ENCODE measurements at regions not wholly inside any gene's neighbourhood (a gene's known extent, or its start where the extent isn't known, plus 50 kb on each side); places are given as distances from the start of the nearest gene placed in this dataset.
"Not testable (repeated sequence)": the region's sequence is repeated elsewhere in the genome, so short reads cannot be mapped to it uniquely, and the experiment has no call there.

DNA sequence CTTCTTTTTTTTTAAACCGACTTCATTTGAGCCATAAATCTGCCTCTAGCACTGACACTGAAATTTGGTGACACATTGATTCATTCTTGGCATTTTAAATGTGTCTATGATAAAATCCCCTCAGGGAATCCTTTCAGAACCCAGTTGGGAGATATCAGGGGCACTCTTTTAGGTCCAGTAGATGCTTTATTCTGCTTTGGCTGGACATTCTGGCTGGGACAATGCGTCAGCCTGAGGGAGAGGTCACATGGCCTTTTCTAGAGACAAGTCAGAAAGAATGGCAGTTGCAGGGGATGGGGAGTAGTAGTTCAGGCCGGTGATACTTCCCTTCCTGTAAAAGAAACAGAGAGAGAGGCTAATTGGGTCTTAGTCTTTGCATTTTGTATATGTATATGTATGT, 63.1 kb downstream of the TRIM43 start:
- FAIRE-seq, result not testable (repeated sequence)

DNA sequence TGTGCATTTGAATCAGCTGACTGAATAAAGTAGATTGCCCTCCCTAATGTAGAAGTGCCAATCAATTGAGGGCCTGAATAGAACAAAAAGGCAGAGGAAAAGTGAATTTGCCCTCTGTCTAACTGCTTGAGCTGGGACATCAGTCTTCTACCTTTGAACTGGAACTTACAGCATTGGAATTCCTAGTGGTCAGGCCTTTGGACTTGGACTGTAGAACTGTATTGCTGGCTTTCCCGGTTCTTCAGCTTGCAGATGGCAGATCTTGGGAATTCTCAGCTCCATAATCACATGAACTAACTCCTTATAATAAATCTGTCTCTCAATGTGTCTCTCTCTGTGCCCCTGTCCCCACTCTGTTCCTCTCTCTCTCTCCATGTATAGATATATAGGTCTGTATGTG, 64.8 kb downstream of the TRIM43 start:
- not testable (repeated sequence) for FAIRE-seq

DNA sequence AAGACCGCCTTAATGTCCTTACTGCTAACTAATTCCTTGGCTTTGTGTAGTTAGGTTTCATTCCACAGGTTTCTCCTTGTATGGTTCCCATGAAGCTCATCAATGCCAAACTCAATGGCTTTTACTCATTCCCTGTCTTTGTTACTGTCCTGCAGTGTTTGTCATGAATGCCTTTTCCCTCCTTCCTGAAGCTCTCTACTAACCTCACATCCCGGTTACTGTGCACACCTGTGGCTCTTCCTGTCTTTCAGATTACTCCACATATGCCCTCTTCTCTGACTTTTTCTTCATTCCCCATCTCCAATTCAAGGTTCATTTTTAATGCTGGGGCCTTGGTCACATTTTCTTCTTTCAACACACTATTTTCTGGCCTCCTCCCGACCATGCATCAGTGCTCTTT, 66.1 kb downstream of the TRIM43 start:
- FAIRE-seq, result not testable (repeated sequence)

- FAIRE-seq, result not testable (repeated sequence)
Measured at GRCh38 chr2:95660766-95661562, 69.2 kb downstream of the TRIM43 start.

DNA sequence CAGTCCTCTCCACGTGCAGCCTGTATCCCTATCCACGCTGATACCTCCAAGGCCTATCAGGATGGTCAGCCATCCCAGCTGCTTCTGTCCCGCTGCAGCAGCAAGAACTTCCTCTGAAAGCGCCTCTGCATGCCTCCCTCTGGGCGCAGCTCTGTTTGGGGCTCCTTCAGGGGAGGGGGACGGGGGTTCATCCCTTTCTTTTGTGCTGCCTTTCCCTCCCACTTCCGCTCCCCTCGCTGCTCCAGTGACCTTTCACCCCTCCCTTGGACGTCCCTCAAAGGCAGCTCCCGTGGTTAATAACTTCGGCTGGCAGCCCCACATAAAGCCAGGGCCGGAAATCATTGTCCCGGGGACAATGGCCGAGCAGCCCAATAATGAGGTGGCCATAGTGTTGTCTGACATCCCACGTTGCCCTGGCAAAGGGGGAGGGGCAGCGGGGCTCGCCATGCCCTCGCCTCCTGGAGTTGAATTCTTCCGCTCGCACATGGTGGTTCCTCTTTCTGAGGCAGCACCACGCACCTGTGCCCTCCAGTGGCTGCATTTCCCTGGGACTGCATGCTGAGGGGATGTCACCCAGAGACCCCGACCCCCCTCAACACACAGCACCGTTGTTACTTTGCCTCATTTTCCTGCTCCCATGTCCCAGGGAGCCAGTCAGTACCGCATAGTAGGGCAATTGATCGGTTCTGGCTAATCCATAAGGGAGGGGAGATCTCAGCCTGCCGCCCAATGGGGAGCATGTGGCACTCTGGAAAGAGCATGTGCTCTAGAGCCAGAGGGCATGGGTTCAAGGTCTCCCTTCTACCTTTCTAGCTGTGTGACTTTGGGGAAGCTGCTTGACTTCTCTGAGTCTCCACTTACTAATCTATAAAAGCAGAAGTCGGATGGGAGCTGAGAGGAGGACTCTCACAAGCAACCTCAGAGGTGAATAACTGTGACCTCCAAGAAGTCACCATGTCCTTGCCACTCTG, 72.0 kb downstream of the TRIM43 start:
- FAIRE-seq, result not testable (repeated sequence)

GRCh38 chr2:95666636-95667035, 74.8 kb downstream of the TRIM43 start:
- not testable (repeated sequence) for FAIRE-seq

- no peak for FAIRE-seq
Measured at GRCh38 chr2:95667480-95667879, 75.7 kb downstream of the TRIM43 start.

- not testable (repeated sequence) for FAIRE-seq
Measured at GRCh38 chr2:95668934-95669333, 77.1 kb downstream of the TRIM43 start.

GRCh38 chr2:95669441-95669991, 77.7 kb downstream of the TRIM43 start:
- no peak for FAIRE-seq

DNA sequence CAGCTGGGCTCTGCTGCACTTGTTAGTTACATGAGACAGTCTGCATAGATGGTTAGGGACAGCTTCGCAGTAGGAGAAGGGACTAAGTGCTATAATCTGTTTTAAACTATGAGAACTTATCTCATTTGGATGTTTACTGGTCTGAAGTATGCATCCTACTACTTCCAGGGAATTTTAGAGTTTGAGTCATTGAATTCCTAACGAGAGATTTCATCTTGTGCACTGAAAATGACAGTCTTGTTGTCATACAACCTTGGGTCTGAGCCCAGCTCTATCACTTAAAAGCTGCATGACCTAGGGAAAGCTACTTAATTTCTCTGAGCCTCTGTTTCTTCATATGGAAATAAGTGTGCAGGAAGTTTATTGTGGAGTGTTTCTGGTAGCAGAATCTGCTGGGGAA, 78.4 kb downstream of the TRIM43 start:
- FAIRE-seq, result no peak

GRCh38 chr2:95670686-95671085, 78.9 kb downstream of the TRIM43 start:
- no peak for FAIRE-seq

GRCh38 chr2:95671171-95671570, 79.4 kb downstream of the TRIM43 start:
- not testable (repeated sequence) for FAIRE-seq

DNA sequence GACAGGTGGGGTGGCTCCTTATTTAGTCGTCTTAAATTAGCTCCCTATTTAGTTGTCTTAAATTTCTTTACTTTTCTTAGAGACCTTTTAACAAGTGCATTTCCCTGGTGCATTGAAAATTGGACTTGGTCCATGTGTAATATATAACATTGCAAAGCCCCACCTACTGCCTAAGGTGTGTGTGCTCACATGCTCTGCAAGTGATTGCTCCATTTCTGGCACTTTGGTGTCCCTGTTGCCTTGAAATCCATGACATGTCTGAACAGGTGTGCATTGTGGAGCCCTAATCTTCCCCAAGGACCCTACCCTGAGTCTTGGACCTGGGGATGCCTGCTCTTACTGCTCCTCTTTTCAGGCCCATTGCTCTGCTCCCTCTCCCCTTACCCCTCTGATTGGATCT, 80.2 kb downstream of the TRIM43 start:
- FAIRE-seq, result not testable (repeated sequence)

- FAIRE-seq, result not testable (repeated sequence)
Measured at GRCh38 chr2:95672500-95672899, 80.7 kb downstream of the TRIM43 start.

DNA sequence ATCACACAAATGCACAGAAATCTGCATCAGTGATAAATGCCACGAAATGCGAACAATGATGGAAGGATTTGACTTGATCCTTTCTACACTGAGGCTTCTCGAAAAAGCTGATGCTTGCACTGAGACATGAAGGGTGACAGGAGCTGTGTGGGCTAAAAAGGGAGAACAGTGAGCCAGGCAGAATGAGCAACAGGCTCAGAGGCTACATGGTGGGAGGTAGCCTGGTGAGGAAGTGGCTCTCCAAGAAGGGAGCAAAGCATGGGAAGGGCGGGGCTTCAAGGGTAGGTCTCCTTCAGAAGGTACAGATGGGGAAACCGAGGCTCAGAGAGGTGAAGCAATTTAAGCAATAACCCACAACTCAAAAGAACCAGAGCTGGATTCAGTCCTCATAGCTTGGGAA, 82.4 kb downstream of the TRIM43 start:
- FAIRE-seq, result no peak

DNA sequence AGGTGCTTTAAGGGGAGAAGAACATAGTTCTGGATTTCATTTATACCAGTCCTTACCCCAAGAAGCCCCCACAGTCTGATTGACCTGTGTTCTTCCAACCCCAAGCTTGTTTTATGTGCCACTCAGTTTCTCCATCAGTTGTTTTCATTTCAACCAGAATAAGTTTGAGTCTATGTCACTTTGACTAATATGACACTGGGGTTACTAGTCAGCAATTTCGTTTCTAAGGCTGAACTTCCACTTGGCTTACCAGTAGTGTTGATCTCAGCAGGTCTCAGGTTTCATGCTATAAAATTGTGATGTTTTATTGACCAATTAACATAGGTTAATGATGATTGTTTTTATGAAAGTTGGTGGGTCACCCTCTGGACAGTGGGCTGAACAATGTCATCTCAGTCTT, 84.8 kb downstream of the TRIM43 start:
- not testable (repeated sequence) for FAIRE-seq

- no peak for FAIRE-seq
Measured at GRCh38 chr2:95677346-95677745, 85.5 kb downstream of the TRIM43 start.

DNA sequence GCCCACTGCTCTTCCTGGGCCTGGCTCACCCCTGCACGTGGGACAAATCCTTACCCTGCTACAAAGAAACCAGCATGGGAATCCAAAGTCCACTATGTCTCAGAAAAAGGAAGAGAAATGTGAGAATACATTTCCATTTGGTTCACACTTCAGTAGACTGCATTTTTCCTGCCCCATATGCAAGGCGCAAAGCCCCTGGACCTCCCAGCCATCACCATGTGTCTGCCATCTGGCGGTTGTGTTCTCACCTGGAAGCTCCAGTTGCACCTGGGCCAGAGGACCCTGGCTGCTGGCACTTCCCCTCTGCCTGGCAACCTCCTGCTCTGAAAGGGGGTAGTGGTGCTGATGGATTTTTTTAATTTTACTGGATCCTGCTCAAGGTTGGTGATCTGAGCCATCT, 86.0 kb downstream of the TRIM43 start:
- not testable (repeated sequence) for FAIRE-seq

GRCh38 chr2:95681158-95681557, 89.4 kb downstream of the TRIM43 start:
- FAIRE-seq, result not testable (repeated sequence)

DNA sequence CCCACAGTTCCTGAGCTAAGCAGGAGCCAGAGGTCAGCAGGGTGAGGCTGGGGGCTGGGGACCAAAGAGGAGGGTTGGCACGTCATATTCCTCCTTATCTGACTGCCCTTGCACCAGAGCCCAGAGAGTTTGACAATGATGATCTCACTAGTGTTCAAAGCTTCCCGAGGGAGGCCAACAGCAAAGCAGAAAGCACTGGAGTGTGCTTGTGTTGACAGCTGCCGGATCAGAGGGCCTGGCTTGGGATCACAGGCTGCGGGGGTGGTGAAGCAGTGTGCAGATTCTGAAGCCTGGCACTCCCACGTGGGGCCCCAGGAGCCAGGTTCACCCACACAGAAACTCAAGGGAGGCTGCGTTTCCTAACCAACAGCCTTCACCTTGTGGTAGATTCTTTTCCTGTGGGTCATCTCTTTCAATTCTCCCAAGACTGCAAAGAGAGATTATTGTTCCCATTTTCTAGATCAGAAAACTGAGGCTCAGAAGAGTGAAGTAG, 89.8 kb downstream of the TRIM43 start:
- FAIRE-seq, result not testable (repeated sequence)

DNA sequence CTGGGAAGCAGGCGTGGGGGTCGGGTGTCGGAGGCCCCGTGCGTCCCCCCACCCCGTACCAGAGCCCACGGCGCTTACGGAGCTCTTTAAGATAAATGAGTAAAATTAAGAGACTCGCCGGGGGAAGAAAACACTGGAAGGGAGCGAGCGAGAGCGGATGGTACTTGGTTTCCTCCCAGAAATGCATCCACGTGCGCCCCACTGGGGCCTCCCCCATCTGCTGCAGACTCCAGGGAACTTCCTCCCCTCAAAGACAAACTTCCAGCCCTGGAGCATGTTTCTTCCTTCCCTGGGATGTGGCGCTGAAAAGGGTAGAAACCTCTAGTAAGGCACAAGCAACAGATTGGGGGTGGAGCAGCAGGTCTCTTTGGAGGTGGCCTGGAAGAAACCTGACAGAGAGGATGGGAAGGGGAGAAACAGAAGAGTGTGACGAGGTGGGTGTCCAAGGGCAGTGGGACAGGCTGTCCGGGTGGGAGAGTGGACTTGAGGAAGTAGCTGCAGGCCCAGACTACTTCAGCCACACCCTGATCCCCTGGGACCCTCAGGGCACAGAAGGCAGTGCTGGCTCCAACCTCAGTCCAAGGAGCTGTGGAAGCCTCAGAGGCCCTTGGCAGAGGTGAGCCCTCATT, 91.2 kb downstream of the TRIM43 start:
- FAIRE-seq, result not testable (repeated sequence)

DNA sequence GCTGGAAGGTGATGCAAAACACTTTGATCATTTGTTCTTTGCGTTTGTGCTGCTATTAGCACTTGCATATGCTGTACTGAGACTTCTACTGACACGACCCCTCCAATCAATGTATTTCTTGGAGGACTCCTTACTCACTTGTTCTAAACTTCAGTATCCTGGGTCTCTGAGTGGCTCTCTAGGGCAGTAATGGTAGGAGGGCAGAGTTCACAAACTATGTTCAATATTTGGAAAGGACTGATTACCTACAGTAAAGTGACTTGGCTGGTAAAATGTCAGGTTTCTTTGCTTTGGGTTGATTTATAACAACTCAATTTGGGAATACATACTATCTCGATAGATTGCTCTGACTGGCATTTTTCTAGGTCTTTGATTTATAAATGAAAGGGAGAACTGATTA, 93.7 kb downstream of the TRIM43 start:
- no peak for FAIRE-seq

Data from TTC549 (cell line).